ENCODE measurements at regions not wholly inside any gene's neighbourhood (a gene's known extent, or its start where the extent isn't known, plus 50 kb on each side); places are given as distances from the start of the nearest gene placed in this dataset.

- H3K9ac ChIP-seq (ENCODE audit: insufficient read depth, low read length, poor library complexity, severe bottlenecking), result no peak overlapping the region
- no peaks in the 10 kb centered on the region for H3K27me3 ChIP-seq (ENCODE audit: control insufficient read depth in 2 of 2, insufficient read depth in 2 of 2, low read length in 2 of 2)
- no peaks in the 10 kb centered on the region for H4K20me1 ChIP-seq (ENCODE audit: insufficient read depth, low read length)
- H3K4me3 ChIP-seq (replicated peaks in 1 of 3; ENCODE audit: low read depth in 2 of 3, low read length in 3 of 3), result no peak overlapping the region
- Mint-ChIP-seq H3K27me3 (ENCODE audit: low read depth in 3 of 3) (no peaks in the 10 kb centered on the region), H3K4me1 (no peaks in the 10 kb centered on the region), H3K36me3 (no peaks in the 10 kb centered on the region), H3K4me3 (no peak overlapping the region), H3K27ac (no peak overlapping the region), H3K9me3 (peaks cover 0 to 10% (median 4%) of the 10 kb centered on the region in 7 donors)
- H3K27ac ChIP-seq (ENCODE audit: low read depth in 1 of 2, low read length in 2 of 2), result no peak overlapping the region
- no peaks in the 10 kb centered on the region for H3K36me3 ChIP-seq (replicated peaks in 1 of 2; ENCODE audit: control insufficient read depth in 1 of 2, insufficient read depth in 2 of 2, low read length in 2 of 2)
- no peaks in the 10 kb centered on the region for H3K9me3 ChIP-seq (replicated peaks in 1 of 2; ENCODE audit: control insufficient read depth in 1 of 2, insufficient read depth in 1 of 2, low read length in 2 of 2)
- no peak for TF ChIP-seq CTCF (IDR thresholded peaks at IDR 0.05)
- H3K79me2 ChIP-seq (ENCODE audit: insufficient read depth, low read length), result no peaks in the 10 kb centered on the region
- H3K4me2 ChIP-seq (replicated peaks; ENCODE audit: extremely low read depth, low read length, poor library complexity, severe bottlenecking), result no peak overlapping the region
- DNase-seq, result no peak
- H2AFZ ChIP-seq (ENCODE audit: insufficient read depth, low read depth, low read length, poor library complexity, severe bottlenecking), result no peak overlapping the region
- no peaks in the 10 kb centered on the region for H3K4me1 ChIP-seq (ENCODE audit: control insufficient read depth in 1 of 2, insufficient read depth in 2 of 2, low read length in 2 of 2)
- intact Hi-C loops (cut with micrococcal nuclease), result no loop called here
These were observed 1110.6 kb downstream of the TSN start for GRCh38 chr2:122866095-122866494.

- no peak overlapping the region for H3K27ac Mint-ChIP-seq
- no peak overlapping the region for H2AFZ ChIP-seq (ENCODE audit: insufficient read depth, low read depth, low read length, poor library complexity, severe bottlenecking)
- no peaks in the 10 kb centered on the region for H4K20me1 ChIP-seq (ENCODE audit: insufficient read depth, low read length)
- no peak overlapping the region for H3K4me3 Mint-ChIP-seq
- TF ChIP-seq CTCF (IDR thresholded peaks at IDR 0.05), result no peak
- H3K4me2 ChIP-seq (replicated peaks; ENCODE audit: extremely low read depth, low read length, poor library complexity, severe bottlenecking), result no peak overlapping the region
- H3K27me3 Mint-ChIP-seq (ENCODE audit: low read depth in 3 of 3), result no peaks in the 10 kb centered on the region
- no peaks in the 10 kb centered on the region for H3K9me3 ChIP-seq (replicated peaks in 1 of 2; ENCODE audit: control insufficient read depth in 1 of 2, insufficient read depth in 1 of 2, low read length in 2 of 2)
- no peaks in the 10 kb centered on the region for H3K36me3 Mint-ChIP-seq
- no peak overlapping the region for H3K4me3 ChIP-seq (replicated peaks in 1 of 3; ENCODE audit: low read depth in 2 of 3, low read length in 3 of 3)
- H3K9me3 Mint-ChIP-seq, result peaks cover 0 to 11% (median 4%) of the 10 kb centered on the region in 7 donors
- no peaks in the 10 kb centered on the region for H3K4me1 Mint-ChIP-seq
- H3K36me3 ChIP-seq (replicated peaks in 1 of 2; ENCODE audit: control insufficient read depth in 1 of 2, insufficient read depth in 2 of 2, low read length in 2 of 2), result no peaks in the 10 kb centered on the region
- no peaks in the 10 kb centered on the region for H3K4me1 ChIP-seq (ENCODE audit: control insufficient read depth in 1 of 2, insufficient read depth in 2 of 2, low read length in 2 of 2)
- H3K27me3 ChIP-seq (ENCODE audit: control insufficient read depth in 2 of 2, insufficient read depth in 2 of 2, low read length in 2 of 2), result no peaks in the 10 kb centered on the region
- intact Hi-C loops (cut with micrococcal nuclease), result no loop called here
- WGBS (ENCODE audit: insufficient coverage), result no CpG with 5 or more reads among the region's 3 CpGs
- no peaks in the 10 kb centered on the region for H3K79me2 ChIP-seq (ENCODE audit: insufficient read depth, low read length)
- H3K9ac ChIP-seq (ENCODE audit: insufficient read depth, low read length, poor library complexity, severe bottlenecking), result no peak overlapping the region
- no peak for DNase-seq
- no peak overlapping the region for H3K27ac ChIP-seq (ENCODE audit: low read depth in 1 of 2, low read length in 2 of 2)
These were observed 1112.5 kb downstream of the TSN start for GRCh38 chr2:122867941-122868340.
